UCSD-AML1 (cell line): ENCODE measurements at regions not wholly inside any gene's neighbourhood (a gene's known extent, or its start where the extent isn't known, plus 50 kb on each side); places are given as distances from the start of the nearest gene placed in this dataset.
"Not testable (repeated sequence)": the region's sequence is repeated elsewhere in the genome, so short reads cannot be mapped to it uniquely, and the experiment has no call there.

Source experiments
- DNase-seq: peaks from one replicate; lab custom pipeline; 2025; ENCODE audit not compliant: unreplicated experiment; lab: John Stamatoyannopoulos, UW

DNA sequence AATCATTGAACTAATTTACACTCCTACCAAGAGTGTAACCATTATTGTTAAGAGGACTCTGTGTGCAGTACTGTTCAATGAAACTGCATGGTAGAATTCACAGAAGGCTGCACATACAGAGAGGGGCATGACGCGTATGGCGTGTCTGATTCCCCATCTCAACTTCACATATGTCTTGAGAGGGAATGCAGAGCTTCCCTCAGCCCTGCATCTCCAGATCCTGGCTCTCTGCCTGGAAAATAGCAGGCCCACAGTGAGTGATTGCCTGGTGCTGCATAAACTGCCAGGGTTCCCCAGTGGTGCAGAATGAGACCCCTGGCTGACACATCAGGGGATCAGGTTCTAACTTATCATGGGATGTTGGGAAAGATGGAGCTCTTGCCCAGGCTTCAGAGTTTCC, 260.2 kb upstream of the ISX start:
- no peak for DNase-seq

DNA sequence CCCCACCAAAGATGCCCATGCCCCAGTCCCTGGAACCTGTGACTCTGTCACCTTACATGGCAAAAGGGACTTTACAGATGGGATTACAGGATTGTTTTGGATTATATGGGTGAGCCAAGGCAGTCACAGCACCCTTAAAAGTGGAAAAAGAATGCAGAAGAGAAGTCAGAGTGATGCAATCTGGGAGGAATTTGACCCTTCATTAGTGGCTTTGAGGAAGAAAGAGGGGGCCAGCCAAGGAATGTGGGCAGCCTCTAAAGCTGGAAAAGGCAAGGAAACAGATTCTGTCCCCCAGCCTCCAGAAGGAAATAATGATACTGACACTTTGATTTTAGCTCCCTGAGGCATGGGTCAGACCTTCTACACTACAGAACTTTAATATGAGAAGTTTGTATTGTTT, 257.3 kb upstream of the ISX start:
- DNase-seq, result no peak

DNA sequence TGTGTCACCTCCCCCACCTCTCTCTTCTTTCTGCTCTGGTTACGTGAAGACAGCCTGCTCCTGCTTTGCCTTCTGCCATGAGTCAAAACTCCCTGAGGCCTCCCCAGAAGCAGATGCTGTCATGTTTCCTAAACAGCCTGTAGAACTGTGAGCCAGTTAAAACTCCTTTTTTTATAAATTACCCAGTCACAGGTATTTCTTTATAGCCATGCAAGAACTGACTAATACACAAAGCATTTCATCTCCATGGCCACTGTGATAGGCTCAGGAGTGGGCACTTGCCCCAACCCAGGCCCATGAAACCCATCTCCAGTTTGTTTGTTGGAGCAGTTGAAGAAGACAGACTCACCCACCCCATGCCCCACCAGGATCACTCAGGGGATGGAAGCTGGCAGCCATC, 253.3 kb upstream of the ISX start:
- no peak for DNase-seq

DNA sequence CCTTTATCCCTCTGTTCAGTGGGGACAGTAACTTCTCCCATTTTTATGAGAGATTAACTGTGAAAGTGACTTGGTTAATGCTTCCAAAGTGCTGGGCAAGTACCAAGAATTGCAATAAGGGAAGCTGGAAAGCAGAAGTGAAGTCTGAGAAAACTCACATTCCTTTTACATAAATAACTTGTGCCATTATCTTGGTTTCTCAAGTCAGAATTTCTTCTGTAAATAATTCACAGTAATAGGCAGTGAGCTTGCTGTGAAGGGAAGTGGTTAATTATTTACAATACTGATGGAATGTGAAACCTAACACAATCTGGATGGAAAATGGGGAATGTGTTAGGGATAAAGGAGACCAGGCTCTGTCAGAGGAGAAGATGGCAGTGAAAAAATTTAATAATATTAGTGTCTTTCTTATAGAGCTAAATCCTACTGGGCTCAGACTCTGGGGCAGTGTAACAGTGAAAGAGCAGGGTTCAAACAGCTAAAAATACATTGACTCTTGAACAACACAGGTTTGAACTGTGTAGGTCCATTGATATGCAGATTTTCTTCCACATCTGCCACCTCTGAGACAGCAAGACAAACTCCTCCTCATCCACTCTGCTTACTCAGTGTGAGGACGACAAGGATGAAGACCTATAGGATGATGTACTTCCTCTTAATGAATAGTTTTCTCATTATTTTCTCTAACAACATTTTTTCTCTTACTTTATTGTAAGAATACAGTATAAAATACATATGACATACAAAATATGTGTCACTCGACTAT, 251.5 kb upstream of the ISX start:
- DNase-seq, result no peak

DNA sequence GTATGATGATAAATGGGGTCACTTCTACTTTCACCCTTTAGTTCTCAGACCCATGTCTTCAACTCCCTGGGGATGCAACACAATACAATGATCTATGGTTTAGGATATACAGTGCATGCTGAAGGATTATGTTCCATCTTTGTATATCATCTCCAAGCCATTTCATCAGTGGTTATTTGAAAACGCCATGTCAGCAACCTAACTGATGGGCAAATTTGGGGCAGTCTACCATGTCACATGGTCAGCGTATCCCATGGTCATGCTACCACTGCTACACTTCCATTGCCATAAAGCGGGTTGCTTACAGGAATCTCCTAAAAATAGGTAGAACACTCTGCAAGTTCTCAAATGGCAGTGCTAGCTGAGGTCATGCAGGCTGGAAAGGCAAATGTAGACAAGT, 236.5 kb upstream of the ISX start:
- DNase-seq, result no peak

DNA sequence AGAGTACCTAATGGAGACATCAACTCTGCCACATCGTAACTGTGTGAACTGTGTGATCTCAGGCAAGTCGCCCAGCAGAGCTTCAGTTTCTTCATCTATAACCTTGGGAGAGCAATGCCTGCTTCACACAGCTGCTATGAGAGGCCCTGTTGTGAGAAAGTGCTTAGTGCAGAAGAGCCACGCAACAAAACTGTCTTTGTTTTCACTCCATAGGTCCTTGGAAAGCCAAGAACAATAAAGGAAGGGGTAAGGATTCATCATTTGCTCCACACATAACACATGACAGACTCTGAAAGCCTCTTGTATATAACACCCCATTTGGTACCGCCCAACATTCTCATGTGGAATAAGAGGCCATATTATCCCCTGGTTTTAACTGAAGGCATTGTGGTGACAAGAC, 231.9 kb upstream of the ISX start:
- no peak for DNase-seq

DNA sequence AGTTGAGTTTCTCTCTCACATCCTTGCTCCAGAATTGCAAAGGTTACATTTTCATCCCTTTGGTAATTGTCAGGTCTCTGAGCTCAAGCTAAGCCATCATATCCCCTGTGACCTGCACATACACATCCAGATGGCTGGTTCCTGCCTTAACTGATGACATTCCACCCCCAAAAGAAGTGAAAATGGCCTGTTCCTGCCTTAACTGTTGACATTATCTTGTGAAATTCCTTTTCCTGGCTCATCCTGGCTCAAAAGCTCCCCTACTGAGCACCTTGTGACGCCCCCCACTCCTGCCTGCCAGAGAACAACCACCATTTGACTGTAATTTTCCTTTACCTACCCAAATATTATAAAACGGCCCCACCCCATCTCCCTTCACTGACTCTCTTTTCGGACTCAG, 231.4 kb upstream of the ISX start:
- DNase-seq, result not testable (repeated sequence)

DNA sequence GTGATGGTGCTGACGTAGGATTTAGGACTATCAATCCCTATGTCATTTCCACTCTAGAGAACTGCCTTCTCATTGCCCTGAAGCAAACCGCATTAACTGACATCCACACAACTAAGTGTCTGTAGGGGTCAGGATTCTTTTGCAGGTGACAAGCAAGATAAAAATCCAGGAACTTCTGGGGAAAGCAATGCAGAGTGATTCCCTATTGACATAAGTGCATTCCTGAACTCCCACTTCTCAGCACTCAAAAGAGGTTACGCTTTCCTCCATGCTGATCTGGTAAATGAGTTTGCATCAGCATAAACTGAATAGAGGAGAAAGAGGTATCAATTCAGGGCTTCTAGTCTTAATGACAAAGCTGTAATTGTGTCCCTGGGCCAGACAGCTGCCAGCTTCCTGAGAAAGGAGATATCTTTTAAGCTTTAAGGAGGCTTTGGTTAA, 224.6 kb upstream of the ISX start:
- no peak for DNase-seq

DNA sequence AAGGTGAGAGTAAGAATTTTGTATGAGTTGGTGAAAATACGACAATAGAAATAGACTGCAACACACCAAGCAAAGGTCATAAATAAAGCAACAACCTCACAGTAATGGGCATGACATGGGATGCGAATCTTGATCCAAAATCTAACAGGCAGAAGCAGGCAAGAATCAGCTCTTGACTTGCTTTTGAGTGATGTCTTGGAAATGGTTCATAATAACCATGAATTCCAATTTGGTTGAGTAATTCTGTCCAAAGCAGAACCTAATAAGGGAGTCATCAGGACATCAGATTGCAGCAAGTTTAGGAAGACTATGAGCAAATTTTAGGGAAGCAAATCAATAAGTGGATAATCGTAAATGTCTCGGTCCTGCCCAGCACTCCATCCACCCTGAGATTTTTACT, 224.0 kb upstream of the ISX start:
- no peak for DNase-seq

DNA sequence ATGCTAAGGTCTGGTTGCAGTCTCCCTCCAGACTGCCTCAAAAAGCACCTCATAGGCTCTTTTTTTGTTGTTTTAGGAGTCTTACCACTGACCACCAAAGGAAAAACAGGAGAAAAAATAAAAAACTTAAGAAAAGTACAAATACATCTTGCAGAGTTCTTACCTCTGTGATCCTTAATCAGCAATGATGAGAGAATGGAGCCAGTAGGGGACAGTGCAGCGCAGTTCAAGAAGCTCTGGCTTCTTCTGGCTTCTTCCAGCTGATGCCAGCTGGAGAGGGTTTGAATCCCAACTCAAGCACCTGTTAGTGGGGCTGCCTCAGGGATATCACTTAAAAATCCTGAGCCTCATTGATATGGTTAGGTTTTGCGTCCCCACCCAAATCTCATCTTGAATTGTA, 223.3 kb upstream of the ISX start:
- no peak for DNase-seq

DNA sequence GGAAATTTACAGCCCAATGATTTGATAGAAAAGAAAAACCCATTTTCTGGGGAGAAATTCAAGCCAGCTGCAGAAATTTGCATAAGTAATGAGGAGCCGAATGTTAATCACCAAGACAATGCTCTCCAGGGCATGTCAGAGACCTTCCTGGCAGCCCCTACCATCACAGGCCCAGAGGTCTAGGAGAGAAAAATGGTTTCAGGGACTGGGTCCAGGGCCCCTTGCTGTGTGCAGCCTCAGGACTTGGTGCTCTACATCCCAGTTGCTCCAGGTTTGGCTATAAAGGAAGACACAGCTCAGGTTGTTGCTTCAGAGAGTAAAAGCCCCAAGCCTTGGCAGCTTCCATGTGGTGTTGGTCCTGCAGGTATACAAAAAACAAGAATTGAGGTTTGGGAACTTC, 222.2 kb upstream of the ISX start:
- not testable (repeated sequence) for DNase-seq

DNA sequence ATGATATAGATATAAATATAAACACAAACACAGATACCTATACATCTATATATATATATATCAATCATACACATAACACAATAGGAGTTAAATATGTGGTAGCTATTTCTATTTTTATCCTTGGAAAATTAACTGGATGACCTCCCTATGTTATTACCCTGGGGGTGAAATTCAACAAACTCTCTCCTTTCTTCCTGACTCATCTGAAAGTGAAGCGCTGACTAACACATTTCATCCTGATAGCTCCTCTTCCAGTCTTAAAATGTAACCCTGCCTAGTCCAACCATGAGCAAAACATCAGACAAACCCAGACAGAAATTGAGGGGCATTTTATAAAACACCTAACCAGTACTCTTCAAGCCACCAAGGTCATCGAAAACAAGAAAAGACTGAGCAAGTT, 220.6 kb upstream of the ISX start:
- no peak for DNase-seq

DNA sequence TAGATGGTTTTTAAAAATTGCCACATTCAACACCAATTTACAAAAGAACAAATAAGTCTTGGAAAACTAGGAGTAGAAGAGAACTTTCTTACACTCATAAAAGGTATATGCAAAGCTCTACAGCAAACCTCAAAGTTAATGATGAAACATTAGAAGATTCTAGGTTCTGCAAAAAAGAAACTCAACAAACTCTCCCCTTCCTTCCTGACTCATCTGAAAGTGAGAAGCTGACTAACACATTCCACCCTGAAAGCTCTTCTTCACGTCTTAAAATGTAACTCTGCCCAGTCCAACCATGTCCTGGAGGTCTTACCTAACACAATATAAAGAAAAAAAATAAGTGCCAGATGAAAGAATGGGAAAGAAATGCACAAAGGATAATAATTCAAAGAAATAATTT, 218.9 kb upstream of the ISX start:
- DNase-seq, result no peak

DNA sequence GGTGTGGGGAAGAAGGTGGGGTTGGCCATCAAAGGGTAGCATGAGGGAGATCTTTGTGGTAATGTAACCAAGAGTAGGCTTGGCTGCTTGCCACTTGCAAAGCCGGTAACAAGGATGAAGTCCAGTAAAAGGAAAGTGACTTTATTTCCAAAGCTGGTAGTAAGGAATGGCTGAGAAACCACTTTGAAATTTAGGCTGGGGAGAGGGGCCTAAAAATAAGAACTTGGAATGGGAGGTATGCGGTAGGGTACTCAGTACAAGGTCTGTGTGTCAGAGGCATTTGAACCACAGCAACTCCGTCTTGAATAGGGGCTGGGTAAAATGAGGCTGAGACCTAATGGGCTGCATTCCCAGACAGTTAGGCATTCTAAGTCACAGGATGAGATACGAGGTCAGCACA, 216.0 kb upstream of the ISX start:
- DNase-seq, result no peak

DNA sequence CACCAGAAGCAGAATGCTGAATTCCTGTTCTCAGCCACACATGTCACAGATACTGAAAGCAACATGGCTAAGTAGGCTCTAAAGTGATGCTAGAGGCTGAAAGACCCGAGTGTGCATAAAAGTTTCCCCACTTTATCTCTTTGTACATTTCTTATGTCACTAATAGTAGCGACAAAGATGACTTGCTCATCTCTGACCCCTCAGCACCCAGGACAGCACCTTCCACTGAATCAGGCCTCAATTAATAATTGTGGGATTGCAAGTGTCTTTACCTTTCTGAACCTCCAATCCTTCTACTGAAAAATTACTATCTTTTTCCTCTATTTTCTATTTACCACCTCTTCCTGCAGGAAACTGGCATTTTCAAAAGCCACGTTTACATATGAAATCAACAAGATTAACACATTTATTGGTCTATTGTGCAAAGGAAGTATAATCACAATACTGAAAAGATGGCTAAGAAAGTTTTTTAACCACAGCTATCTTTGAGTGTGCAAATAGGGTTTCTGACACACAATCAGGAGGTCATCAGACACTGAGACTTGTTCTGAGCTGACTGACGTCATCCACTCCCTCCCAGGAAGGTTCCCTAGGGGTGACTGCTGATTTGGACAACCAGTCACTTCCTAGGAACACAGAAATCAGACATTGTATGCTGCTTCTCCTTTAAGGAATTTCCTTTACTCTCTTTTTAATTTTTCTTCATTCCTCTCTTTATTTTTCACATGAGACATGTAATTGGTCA, 213.9 kb upstream of the ISX start:
- no peak for DNase-seq

DNA sequence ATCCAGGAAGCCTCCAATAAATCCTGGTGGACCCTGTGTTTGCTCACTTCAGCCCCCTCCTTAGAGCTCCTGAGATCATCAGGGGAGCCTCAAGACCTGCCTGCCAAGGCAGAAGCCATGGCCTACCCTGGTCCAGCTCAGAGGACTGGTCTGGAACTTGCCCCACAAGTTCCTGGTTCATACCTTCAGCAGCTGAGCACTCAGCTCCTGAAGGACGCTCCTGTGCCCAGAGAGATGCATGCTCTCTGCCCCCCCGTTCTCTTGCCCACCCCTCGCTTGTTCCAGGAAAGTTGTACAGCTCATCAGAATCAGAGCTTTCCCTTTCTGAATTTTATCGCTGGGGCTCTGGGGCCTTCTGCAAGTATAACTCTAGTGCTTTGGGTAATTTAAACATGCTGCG, 210.5 kb upstream of the ISX start:
- no peak for DNase-seq

DNA sequence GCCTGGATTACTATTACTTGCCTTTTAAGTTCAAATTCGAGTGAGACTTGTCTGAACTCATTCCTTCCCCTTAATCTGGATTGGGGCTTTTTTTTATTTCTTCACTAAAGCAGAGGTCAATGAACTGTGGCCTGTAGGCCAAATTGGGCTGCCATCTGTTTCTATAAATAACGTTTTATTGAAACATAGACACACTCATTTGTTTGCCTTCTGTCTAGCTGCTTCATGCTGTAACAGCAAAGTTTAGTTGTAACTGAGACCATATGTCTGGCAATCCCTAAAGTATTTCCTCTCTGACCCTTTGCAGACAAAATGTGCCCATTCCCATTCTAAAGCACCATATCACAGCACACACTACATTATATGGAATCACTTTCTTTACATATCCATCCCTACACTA, 207.9 kb upstream of the ISX start:
- DNase-seq, result no peak

DNA sequence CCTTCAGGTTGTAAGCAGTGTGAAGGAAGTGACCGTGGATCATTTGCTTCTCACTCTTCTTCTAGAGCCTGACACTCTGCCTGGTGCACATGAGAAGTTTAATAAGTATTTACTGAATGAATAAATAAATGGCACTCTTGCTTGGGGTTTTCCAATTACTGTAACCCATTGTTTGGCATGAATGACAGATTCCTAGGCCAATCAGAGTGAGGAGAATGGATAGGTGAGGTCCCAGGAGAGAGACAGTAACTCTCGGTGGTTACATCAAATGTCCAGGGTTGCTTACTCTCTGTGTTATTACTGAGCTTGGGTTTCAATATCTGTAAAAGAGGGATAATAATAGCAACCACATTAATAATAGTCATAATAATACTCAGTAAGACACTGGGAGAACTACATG, 204.2 kb upstream of the ISX start:
- no peak for DNase-seq

DNA sequence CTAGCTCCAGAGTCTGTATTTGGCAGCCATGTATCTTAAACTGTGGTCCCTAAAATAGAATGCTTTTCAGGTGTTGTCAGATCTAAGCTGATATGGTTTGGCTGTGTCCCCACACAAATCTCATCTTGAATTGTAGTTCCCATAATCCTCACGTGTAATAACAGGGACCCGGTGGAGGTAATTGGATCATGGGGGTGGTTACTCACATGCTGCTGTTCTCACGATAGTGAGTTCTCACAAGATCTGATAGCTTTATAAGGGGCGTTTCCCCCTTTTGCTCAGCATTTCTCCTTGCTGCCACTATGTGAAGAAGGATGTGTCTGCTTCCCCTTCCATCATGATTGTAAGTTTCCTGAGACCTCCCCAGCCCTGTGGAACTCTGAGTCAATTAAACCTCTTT, 199.9 kb upstream of the ISX start:
- no peak for DNase-seq

DNA sequence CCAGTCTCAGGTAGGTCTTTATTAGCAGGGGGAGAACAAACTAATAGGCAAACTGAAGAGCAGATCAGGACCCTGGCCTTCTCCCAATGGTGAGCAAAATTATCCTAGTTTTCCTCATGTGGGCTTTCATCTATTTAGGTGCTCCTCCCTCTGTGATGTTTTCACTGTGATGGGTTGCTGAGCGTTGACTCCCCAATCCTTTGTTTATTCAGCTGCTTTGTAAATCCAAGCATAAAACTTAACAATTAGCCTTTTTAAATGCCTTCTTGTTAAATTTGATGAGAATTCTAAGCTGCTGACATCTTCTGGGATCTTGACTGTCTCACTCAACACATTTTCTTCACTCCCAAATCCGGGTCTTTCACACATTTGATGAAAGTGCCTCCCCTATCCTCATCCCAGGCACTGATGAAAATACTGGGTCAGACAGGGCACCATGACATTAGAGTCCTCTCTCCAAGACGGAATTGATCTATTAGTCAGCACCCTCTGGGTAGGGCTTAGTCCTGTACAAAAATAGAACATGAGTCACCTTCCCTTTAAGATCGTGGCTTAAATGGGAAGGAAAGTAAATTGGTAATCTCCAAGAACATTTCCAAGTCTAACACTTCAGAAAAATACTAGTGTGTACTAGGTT, 199.3 kb upstream of the ISX start:
- no peak for DNase-seq

DNA sequence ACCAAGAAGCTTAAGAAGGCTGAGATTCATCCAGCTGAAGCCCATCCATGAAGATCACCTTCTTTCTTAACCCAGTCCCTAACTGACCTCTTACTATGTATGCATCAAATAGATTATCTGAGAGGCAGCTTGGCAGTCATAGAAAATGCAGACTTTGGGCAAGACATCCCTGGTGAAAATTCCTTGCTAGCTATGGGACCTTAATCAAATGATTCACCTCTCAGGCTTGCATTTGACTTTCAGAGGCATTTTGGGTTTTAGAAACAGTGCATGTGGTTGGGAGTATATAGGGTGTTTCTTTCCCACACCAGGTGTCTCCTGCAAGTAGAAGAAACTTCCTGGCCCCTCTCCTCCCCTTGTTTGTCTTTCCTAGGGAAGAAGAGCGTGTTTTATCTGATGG, 188.5 kb upstream of the ISX start:
- DNase-seq, result no peak

DNA sequence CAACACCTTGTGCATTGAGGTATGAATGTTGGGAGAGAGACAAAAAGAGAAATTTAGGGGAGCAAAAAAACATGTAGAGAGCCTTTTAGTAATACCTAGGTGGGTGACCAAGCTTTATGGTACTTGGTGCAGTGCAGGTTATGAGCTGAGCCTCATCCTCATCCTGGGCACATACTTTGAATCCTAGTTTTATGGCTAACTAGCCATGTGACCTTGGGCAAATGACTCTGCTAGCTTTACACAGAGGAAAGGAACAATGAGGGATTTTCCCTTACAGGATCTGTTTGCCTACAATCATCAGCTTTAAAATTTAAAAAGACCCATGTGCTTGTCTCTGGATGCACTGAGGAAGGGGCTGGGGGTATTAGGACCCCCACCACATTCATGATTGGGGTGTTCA, 187.8 kb upstream of the ISX start:
- DNase-seq, result no peak
